ENCODE measurements at regions not wholly inside any gene's neighbourhood (a gene's known extent, or its start where the extent isn't known, plus 50 kb on each side); places are given as distances from the start of the nearest gene placed in this dataset.
"Not testable (repeated sequence)": the region's sequence is repeated elsewhere in the genome, so short reads cannot be mapped to it uniquely, and the experiment has no call there.

- H3K27me3 ChIP-seq (ENCODE audit: control insufficient read depth, insufficient read depth, low read length) = no peaks in the 10 kb centered on the region
- no peaks in the 10 kb centered on the region for H3K4me1 ChIP-seq (ENCODE audit: control insufficient read depth, insufficient read depth, low read length)
- no peak overlapping the region for H3K4me3 ChIP-seq (ENCODE audit: low read length)
- no CpG with 5 or more reads among the region's 3 CpGs for WGBS (ENCODE audit: insufficient coverage, insufficient read length)
- H3K27ac ChIP-seq (ENCODE audit: low read length) = no peak overlapping the region
- no peaks in the 10 kb centered on the region for H3K36me3 ChIP-seq (ENCODE audit: control insufficient read depth, insufficient read depth, low read length)
- DNase-seq (ENCODE audit: low read depth, low spot score) = no peak
- no peaks in the 10 kb centered on the region; the same call in 1 of the 2 replicates for H3K9me3 ChIP-seq (ENCODE audit: control insufficient read depth, insufficient read depth, low read length)
Observed at GRCh38 chr3:86451749-86452148, 539.2 kb downstream of the VGLL3 start.

GRCh38 chr3:86438544-86438943, 552.4 kb downstream of the VGLL3 start:
- Histone ChIP-seq H3K36me3 (ENCODE audit: control insufficient read depth, insufficient read depth, low read length) (no peaks in the 10 kb centered on the region), H3K4me1 (ENCODE audit: control insufficient read depth, insufficient read depth, low read length) (no peaks in the 10 kb centered on the region), H3K9me3 (ENCODE audit: control insufficient read depth, insufficient read depth, low read length) (no peaks in the 10 kb centered on the region), H3K27ac (ENCODE audit: low read length) (no peak overlapping the region), H3K27me3 (ENCODE audit: control insufficient read depth, insufficient read depth, low read length) (no peaks in the 10 kb centered on the region), H3K4me3 (ENCODE audit: low read length) (no peak overlapping the region)
- WGBS (ENCODE audit: insufficient coverage, insufficient read length) = no CpG with 5 or more reads among the region's 3 CpGs
- no peak for DNase-seq (ENCODE audit: low read depth, low spot score)

GRCh38 chr3:86427343-86427742, 563.6 kb downstream of the VGLL3 start:
- H3K27me3 ChIP-seq (ENCODE audit: control insufficient read depth, insufficient read depth, low read length) = no peaks in the 10 kb centered on the region
- WGBS (ENCODE audit: insufficient coverage, insufficient read length) = no CpG with 5 or more reads among the region's 2 CpGs
- H3K4me1 ChIP-seq (ENCODE audit: control insufficient read depth, insufficient read depth, low read length) = no peaks in the 10 kb centered on the region
- DNase-seq (ENCODE audit: low read depth, low spot score) = no peak
- H3K27ac ChIP-seq (ENCODE audit: low read length) = no peak overlapping the region
- H3K4me3 ChIP-seq (ENCODE audit: low read length) = no peak overlapping the region
- H3K36me3 ChIP-seq (ENCODE audit: control insufficient read depth, insufficient read depth, low read length) = no peaks in the 10 kb centered on the region
- no peaks in the 10 kb centered on the region for H3K9me3 ChIP-seq (ENCODE audit: control insufficient read depth, insufficient read depth, low read length)

- no CpG with 5 or more reads among the region's 24 CpGs for WGBS (ENCODE audit: insufficient coverage, insufficient read length)
- no peaks in the 10 kb centered on the region for H3K36me3 ChIP-seq (ENCODE audit: control insufficient read depth, insufficient read depth, low read length)
- no peaks in the 10 kb centered on the region for H3K4me1 ChIP-seq (ENCODE audit: control insufficient read depth, insufficient read depth, low read length)
- no peaks in the 10 kb centered on the region for H3K27me3 ChIP-seq (ENCODE audit: control insufficient read depth, insufficient read depth, low read length)
- DNase-seq (ENCODE audit: low read depth, low spot score) = no peak
- H3K4me3 ChIP-seq (ENCODE audit: low read length) = no peak overlapping the region
- no peak overlapping the region for H3K27ac ChIP-seq (ENCODE audit: low read length)
- H3K9me3 ChIP-seq (ENCODE audit: control insufficient read depth, insufficient read depth, low read length) = no peaks in the 10 kb centered on the region
Observed at GRCh38 chr3:86420990-86421739, 569.8 kb downstream of the VGLL3 start.

- WGBS (ENCODE audit: insufficient coverage, insufficient read length) = no CpG with 5 or more reads among the region's 2 CpGs
- H3K36me3 ChIP-seq (ENCODE audit: control insufficient read depth, insufficient read depth, low read length) = no peaks in the 10 kb centered on the region
- H3K27ac ChIP-seq (ENCODE audit: low read length) = no peak overlapping the region
- DNase-seq (ENCODE audit: low read depth, low spot score) = no peak
- no peaks in the 10 kb centered on the region for H3K4me1 ChIP-seq (ENCODE audit: control insufficient read depth, insufficient read depth, low read length)
- no peaks in the 10 kb centered on the region for H3K9me3 ChIP-seq (ENCODE audit: control insufficient read depth, insufficient read depth, low read length)
- no peak overlapping the region for H3K4me3 ChIP-seq (ENCODE audit: low read length)
- H3K27me3 ChIP-seq (ENCODE audit: control insufficient read depth, insufficient read depth, low read length) = no peaks in the 10 kb centered on the region
Observed at GRCh38 chr3:86418861-86419260, 572.1 kb downstream of the VGLL3 start.

- H3K9me3 ChIP-seq (ENCODE audit: control insufficient read depth, insufficient read depth, low read length) = no peaks in the 10 kb centered on the region
- no peak for DNase-seq (ENCODE audit: low read depth, low spot score)
- H3K27me3 ChIP-seq (ENCODE audit: control insufficient read depth, insufficient read depth, low read length) = no peaks in the 10 kb centered on the region
- H3K4me3 ChIP-seq (ENCODE audit: low read length) = no peak overlapping the region
- H3K27ac ChIP-seq (ENCODE audit: low read length) = no peak overlapping the region
- no peaks in the 10 kb centered on the region for H3K36me3 ChIP-seq (ENCODE audit: control insufficient read depth, insufficient read depth, low read length)
- H3K4me1 ChIP-seq (ENCODE audit: control insufficient read depth, insufficient read depth, low read length) = no peaks in the 10 kb centered on the region; the same call in 1 of the 2 replicates
- WGBS (ENCODE audit: insufficient coverage, insufficient read length) = no CpG with 5 or more reads among the region's 3 CpGs
Observed at GRCh38 chr3:86416334-86416733, 574.6 kb downstream of the VGLL3 start.

GRCh38 chr3:86413645-86414044, 577.3 kb downstream of the VGLL3 start:
- Histone ChIP-seq H3K36me3 (ENCODE audit: control insufficient read depth, insufficient read depth, low read length) (no peaks in the 10 kb centered on the region), H3K4me1 (ENCODE audit: control insufficient read depth, insufficient read depth, low read length) (no peaks in the 10 kb centered on the region; the same call in 1 of the 2 replicates), H3K9me3 (ENCODE audit: control insufficient read depth, insufficient read depth, low read length) (no peaks in the 10 kb centered on the region), H3K27me3 (ENCODE audit: control insufficient read depth, insufficient read depth, low read length) (no peaks in the 10 kb centered on the region), H3K27ac (ENCODE audit: low read length) (no peak overlapping the region), H3K4me3 (ENCODE audit: low read length) (no peak overlapping the region)
- DNase-seq (ENCODE audit: low read depth, low spot score) = no peak
- WGBS (ENCODE audit: insufficient coverage, insufficient read length) = no CpG with 5 or more reads among the region's 2 CpGs

- Histone ChIP-seq H3K9me3 (ENCODE audit: control insufficient read depth, insufficient read depth, low read length) (no peaks in the 10 kb centered on the region), H3K4me3 (ENCODE audit: low read length) (no peak overlapping the region), H3K27ac (ENCODE audit: low read length) (no peak overlapping the region), H3K4me1 (ENCODE audit: control insufficient read depth, insufficient read depth, low read length) (peaks cover 1% of the 10 kb centered on the region; the same call in 1 of the 2 replicates), H3K36me3 (ENCODE audit: control insufficient read depth, insufficient read depth, low read length) (no peaks in the 10 kb centered on the region), H3K27me3 (ENCODE audit: control insufficient read depth, insufficient read depth, low read length) (no peaks in the 10 kb centered on the region)
- WGBS (ENCODE audit: insufficient coverage, insufficient read length) = no CpG with 5 or more reads among the region's 2 CpGs
- no peak for DNase-seq (ENCODE audit: low read depth, low spot score)
Observed at GRCh38 chr3:86410587-86410986, 580.4 kb downstream of the VGLL3 start.

- WGBS (ENCODE audit: insufficient coverage, insufficient read length) = no CpG with 5 or more reads among the region's 5 CpGs
- not testable (repeated sequence) for DNase-seq (ENCODE audit: low read depth, low spot score)
Observed at GRCh38 chr3:86389759-86390158, 601.2 kb downstream of the VGLL3 start.

GRCh38 chr3:86388820-86389219, 602.1 kb downstream of the VGLL3 start:
- Histone ChIP-seq H3K36me3 (ENCODE audit: control insufficient read depth, insufficient read depth, low read length) (no peaks in the 10 kb centered on the region), H3K4me3 (ENCODE audit: low read length) (no peak overlapping the region), H3K27ac (ENCODE audit: low read length) (no peak overlapping the region), H3K27me3 (ENCODE audit: control insufficient read depth, insufficient read depth, low read length) (no peaks in the 10 kb centered on the region), H3K9me3 (ENCODE audit: control insufficient read depth, insufficient read depth, low read length) (no peaks in the 10 kb centered on the region), H3K4me1 (ENCODE audit: control insufficient read depth, insufficient read depth, low read length) (no peaks in the 10 kb centered on the region)
- no CpG with 5 or more reads among the region's 4 CpGs for WGBS (ENCODE audit: insufficient coverage, insufficient read length)
- no peak for DNase-seq (ENCODE audit: low read depth, low spot score)

More at GRCh38 chr3:86389759-86390158, 601.2 kb downstream of the VGLL3 start:
- not testable (repeated sequence) for H3K4me1 ChIP-seq (ENCODE audit: control insufficient read depth, insufficient read depth, low read length); H3K4me3 ChIP-seq (ENCODE audit: low read length); H3K36me3 ChIP-seq (ENCODE audit: control insufficient read depth, insufficient read depth, low read length); H3K27ac ChIP-seq (ENCODE audit: low read length); H3K9me3 ChIP-seq (ENCODE audit: control insufficient read depth, insufficient read depth, low read length); H3K27me3 ChIP-seq (ENCODE audit: control insufficient read depth, insufficient read depth, low read length)

- H3K4me1 ChIP-seq (ENCODE audit: control insufficient read depth, insufficient read depth, low read length) = no peaks in the 10 kb centered on the region
- no peaks in the 10 kb centered on the region for H3K27me3 ChIP-seq (ENCODE audit: control insufficient read depth, insufficient read depth, low read length)
- no peak overlapping the region for H3K4me3 ChIP-seq (ENCODE audit: low read length)
- no CpG with 5 or more reads among the region's 3 CpGs for WGBS (ENCODE audit: insufficient coverage, insufficient read length)
- no peak for DNase-seq (ENCODE audit: low read depth, low spot score)
- no peaks in the 10 kb centered on the region for H3K9me3 ChIP-seq (ENCODE audit: control insufficient read depth, insufficient read depth, low read length)
- no peak overlapping the region for H3K27ac ChIP-seq (ENCODE audit: low read length)
- H3K36me3 ChIP-seq (ENCODE audit: control insufficient read depth, insufficient read depth, low read length) = no peaks in the 10 kb centered on the region
Observed at GRCh38 chr3:86382556-86382955, 608.4 kb downstream of the VGLL3 start.
